GM18511 (cell line): ENCODE measurements at regions not wholly inside any gene's neighbourhood (a gene's known extent, or its start where the extent isn't known, plus 50 kb on each side); places are given as distances from the start of the nearest gene placed in this dataset.
"Not testable (repeated sequence)": the region's sequence is repeated elsewhere in the genome, so short reads cannot be mapped to it uniquely, and the experiment has no call there.

Source experiments
- ATAC-seq: cut with Tn5 transposase; IDR thresholded peaks from one replicate; pipeline ENCODE4 v1.9.1; 2021; ENCODE audit warnings: mild to moderate bottlenecking, moderate library complexity; ENCODE audit not compliant: unreplicated experiment

GRCh38 chr3:87737817-87738216 is 321.0 kb downstream of the CGGBP1 start:
- not testable (repeated sequence) for ATAC-seq

DNA sequence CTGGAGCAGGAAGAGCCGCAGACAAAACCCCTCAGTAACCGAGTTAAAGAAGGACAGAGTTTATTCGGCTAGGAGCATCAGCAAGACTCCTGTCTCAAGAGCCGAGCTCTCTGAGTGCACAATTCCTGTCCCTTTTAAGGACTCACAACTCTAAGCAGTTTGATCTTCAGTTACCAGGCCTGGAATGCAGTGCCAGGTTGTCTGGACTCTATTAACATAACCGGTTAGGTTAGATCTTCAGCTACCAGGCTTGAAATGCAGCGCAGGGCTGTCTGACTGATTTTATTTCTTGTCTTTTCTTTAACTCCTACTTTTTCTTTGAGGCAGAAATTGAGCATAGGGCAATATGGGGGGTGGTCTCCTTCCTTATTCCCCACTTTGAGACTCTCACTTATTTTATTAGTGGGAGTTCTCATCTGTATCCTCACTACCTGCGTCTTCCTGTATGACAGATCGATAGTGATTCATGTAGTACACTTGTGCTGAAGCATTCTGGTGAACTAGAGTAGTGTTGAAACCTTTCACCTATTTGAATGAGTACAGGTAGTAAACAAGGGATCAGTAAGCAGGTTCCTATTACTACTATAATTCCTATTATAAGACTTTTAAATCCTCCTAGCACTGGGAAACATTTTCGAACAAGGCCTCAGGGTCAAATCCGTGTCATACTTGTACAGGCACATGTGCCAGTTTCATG is 325.0 kb downstream of the CGGBP1 start:
- no peak for ATAC-seq

- ATAC-seq = no peak
Measured at GRCh38 chr3:87732294-87732693, 326.5 kb downstream of the CGGBP1 start.

- ATAC-seq = no peak
Measured at GRCh38 chr3:87727783-87728182, 331.0 kb downstream of the CGGBP1 start.

GRCh38 chr3:87719060-87719459 is 339.7 kb downstream of the CGGBP1 start:
- ATAC-seq = no peak

DNA sequence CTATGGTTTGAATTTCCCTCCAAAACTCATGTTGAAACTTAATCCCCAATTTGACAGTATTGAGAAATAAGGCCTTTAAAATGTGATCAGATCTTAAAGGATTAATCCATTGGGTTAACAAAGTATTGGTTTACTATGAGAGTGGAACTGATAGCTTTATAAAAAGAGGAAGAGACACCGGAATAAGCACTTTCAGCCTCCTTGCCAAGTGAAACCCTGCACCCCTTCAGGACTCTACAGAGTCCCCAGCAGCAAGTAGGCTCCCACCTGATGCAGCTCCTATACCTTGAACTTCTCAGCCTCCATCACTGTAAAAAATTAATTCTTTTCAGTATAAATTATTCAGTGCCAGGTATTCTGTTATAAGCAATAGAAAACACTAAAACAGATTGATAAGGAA is 348.3 kb downstream of the CGGBP1 start:
- no peak for ATAC-seq

DNA sequence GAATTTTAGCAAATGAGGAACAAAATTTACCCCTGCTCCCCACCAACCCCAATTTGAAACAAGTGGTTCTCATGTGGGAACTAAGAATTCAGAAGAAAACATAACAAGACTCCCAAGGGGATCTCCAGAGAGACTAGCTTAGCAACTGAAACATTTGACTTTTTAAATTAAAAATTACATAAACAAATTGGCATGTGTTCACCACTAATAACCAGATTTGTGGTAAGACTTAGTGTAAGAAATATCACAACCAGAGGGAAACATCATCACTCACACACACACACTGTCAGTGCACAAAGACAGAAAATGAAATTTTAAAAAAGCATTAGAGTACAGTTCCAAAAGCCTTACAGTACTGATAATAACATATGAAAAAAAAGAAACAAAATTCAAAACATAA is 348.8 kb downstream of the CGGBP1 start:
- ATAC-seq = no peak

- no peak for ATAC-seq
Measured at GRCh38 chr3:87706176-87706575, 352.6 kb downstream of the CGGBP1 start.

DNA sequence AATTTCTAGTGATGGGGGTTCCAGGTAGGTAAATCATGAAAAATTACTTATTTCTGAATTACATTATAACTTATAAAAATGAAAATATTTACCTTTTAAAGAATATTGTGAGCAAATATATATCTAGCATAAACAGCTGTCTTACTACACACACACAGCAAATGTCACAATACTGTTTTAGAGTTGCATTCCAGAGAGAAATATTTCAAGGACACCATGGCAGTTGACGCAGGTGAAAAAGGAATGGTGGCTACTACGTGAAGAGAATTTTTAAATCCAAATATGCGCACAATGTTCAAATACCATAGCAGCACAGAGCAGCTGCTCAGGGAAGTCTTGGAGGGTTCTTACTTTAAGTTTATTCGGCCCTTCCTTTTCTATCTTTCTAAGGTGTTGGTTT is 356.2 kb downstream of the CGGBP1 start:
- ATAC-seq = no peak

DNA sequence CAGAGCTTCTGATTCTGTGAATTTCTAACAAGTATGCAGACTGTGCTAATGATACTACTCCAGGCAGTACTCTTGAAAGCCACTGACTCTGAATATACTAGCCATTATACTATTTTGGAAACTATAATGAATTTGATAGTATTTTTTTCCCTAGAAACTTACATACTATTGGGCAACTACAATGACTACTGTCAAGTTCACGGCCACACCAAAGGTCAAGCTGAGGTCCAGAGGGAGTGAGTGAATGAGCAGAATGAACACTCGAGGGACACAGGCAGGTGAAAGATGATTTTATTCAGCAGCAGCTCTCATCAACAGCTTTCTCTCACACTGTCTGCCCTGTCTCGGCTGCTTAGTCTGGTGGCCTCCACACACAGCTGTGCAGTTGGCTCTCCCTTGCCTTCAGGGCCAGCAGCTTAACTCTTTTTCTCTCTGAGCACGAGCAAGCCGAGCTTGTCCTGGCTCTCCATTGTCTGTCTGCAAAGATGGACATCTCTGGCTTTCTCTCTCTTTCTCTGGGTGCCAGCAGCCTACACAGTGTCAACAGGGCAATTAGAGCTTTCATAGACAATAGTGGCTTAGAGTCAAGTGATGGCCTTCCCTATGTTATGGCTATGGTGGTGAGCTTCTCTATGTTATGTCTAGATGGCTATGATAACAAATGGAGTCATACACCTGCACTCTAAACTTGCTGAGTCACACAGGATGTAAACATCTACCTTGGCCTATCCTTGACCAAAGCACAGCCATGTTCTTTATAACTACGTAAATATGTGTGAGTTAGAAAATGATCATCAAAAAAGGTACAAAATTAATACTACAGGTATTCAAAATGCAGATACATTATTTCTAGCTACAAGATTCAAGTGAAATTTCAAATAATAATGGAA is 362.4 kb downstream of the CGGBP1 start:
- ATAC-seq = no peak

GRCh38 chr3:87694678-87695077 is 364.1 kb downstream of the CGGBP1 start:
- no peak for ATAC-seq

DNA sequence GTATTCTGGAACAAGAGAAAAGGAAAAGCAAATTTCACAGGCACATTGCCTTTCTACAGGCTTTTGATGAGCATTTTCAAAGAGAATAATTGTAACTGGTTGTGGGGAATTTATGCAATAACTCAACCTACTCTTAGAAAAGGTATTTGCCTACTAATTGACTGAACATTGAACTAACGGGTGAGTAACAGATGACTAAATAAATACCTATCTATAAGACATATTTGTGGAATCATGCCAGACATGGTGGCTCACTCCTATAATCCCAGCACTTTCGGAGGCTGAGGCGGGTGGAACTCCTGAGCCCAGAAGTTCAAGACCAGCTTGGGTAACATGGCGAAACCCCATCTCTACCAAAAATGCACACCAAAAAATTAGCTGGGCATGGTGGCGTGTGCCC is 367.7 kb downstream of the CGGBP1 start:
- no peak for ATAC-seq

- not testable (repeated sequence) for ATAC-seq
Measured at GRCh38 chr3:87678984-87679660, 379.7 kb downstream of the CGGBP1 start.

GRCh38 chr3:87674397-87675161 is 384.2 kb downstream of the CGGBP1 start:
- ATAC-seq = peak; percentile 97

DNA sequence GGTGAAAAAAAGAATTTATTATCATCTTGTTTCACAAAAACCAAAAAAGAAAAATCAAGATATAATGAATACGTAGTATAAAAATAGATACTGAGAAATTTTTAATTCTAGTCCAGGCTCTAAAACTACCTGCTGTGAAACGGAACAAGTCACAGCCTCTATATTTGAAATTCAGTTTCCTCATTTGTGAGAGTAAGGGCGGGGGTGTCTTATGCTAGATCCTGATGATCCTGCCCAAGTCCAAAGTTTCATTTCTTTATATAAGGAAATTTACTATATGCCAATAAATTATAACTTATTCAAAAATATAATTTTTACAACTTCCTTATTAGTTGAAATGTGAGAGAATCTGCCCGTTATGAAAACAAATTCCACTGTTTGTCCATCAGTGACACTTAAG is 385.7 kb downstream of the CGGBP1 start:
- no peak for ATAC-seq

- no peak for ATAC-seq
Measured at GRCh38 chr3:87654184-87654583, 377.8 kb upstream of the POU1F1 start.

GRCh38 chr3:87653138-87653537 is 376.8 kb upstream of the POU1F1 start:
- ATAC-seq = not testable (repeated sequence)

DNA sequence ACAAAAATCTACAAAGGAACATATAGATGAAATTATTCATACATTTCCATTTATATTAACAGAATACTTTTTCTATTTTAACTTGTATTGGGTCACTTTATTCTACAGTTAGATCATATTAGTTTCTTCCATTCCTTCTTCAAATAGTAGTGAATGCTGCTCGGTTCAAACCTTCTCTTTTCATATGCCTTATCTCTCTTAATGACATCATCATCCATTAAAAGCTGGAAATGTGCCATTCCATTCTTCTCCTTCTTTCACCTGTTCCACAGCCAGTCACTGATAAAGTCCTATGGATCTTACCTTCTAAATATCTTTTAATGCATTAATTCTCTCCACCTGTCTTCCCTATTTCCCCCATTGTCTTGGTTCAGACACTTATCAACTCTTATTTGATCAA is 358.0 kb upstream of the POU1F1 start:
- ATAC-seq = no peak

DNA sequence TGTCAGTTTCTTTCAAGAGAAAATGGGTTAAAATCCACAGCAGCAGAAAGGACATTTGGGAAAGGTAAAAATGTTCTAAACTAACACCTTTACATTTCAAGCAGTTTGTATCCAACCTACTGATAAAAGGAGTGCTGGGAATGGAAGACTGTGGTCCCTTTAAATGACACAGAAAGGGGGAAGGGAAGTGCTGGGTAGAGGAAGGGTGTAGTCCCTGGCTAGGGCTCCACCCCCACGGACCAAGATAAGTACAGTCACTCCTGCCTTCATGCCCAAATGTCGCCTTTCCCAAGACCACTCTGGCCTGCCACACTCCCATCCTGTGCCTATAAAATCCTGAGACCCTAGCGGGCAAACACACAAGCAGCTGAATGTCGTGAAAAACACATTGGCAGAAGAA is 350.9 kb upstream of the POU1F1 start:
- no peak for ATAC-seq

DNA sequence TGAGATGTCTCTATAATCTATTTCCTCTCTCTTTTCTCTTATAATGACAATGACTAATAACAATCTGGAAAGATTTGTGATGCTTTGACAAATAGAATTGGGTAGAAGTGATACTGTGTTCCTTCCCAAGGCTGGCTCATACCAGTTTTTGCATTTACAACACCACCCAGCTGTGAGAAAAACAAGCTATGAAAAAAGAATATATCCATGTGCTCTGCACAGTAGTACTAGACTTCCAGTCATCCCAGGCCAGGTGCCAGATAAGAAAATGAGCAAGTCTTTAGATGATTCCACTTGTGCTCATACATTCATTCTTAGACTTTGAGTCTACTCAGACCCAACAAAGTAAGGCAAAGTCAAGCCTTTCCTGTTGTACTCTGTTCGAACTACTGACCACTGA is 350.2 kb upstream of the POU1F1 start:
- ATAC-seq = no peak

DNA sequence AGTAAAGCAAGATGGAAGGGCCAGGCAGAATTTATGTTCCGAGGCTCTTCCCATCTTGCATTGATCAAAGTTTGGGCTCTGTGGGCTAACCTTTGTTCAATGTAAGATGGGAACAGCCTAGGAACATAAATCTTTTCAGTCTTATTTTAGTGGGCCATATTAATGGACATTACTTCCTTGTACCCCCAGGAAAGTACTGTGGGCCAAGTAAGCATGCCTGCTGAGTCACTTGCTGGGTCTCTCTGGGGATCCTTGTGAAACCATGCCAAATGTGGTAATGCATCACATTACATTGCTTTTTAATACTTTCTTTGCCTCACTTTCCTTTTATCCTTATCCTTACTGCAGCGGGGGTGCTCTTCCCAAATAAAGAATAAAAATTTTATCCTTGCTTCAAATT is 349.5 kb upstream of the POU1F1 start:
- ATAC-seq = no peak
